IMR-90 (cell line): ENCODE measurements at regions not wholly inside any gene's neighbourhood (a gene's known extent, or its start where the extent isn't known, plus 50 kb on each side); places are given as distances from the start of the nearest gene placed in this dataset.

ENCODE experiments used
- ATAC-seq: fragments of 200-7000 bp; cut with Tn5 transposase; 2 replicates; pipeline ENCODE4 v1.9.1; 2020; ENCODE audit warnings: low read depth, mild to moderate bottlenecking, moderate library complexity
- BruUV-seq: library from RNA; stranded (reverse); fragments of 400-500 nt; replicated peaks from 2 replicates; lab custom pipeline; 2021; lab: Mats Ljungman, UMichigan
- CTCF ChIA-PET: fragments of 300-600 bp; formaldehyde crosslinking; extraction: SDS; loops from one replicate; lab custom pipeline; 2021; ENCODE audit warnings: antibody characterized with exemption; lab: Yijun Ruan, JAX
- POLR2A ChIA-PET: fragments of 300-600 bp; sonication (Branson Sonifier 250); formaldehyde crosslinking; loops from one replicate; lab custom pipeline; 2022; ENCODE audit warnings: antibody characterized with exemption; ENCODE audit not compliant: unreplicated experiment; lab: Charles Lee
- DNase-seq: peaks from one replicate; pipeline ENCODE4 v3.0.0; 2013
- H2AFZ ChIP-seq: replicated peaks from 2 replicates; pipeline ENCODE3; 2013; ENCODE audit warnings: low read length, mild to moderate bottlenecking; ENCODE audit not compliant: poor library complexity
- H2AK5ac ChIP-seq: 2 replicates; pipeline ENCODE4 v1.6.1; 2013; ENCODE audit warnings: low read depth, low read length, inconsistent platforms
- H2AK9ac ChIP-seq: replicated peaks from 2 replicates; pipeline ENCODE3; 2013; ENCODE audit warnings: mild to moderate bottlenecking, low read depth, low read length, moderate library complexity; ENCODE audit not compliant: poor library complexity
- H2BK120ac ChIP-seq: 2 replicates; pipeline ENCODE4 v1.6.1; 2013; ENCODE audit warnings: low read depth, low read length, inconsistent platforms
- H2BK15ac ChIP-seq: 3 replicates; pipeline ENCODE4 v1.6.1; 2013; ENCODE audit warnings: low read depth, low read length, inconsistent platforms
- H2BK20ac ChIP-seq: 2 replicates; pipeline ENCODE4 v1.6.1; 2013; ENCODE audit warnings: low read depth, mild to moderate bottlenecking, inconsistent platforms, low read length, moderate library complexity
- H2BK5ac ChIP-seq: 2 replicates; pipeline ENCODE4 v1.6.1; 2013; ENCODE audit warnings: mild to moderate bottlenecking, low read depth, low read length, inconsistent platforms; ENCODE audit not compliant: poor library complexity, severe bottlenecking
- H3K14ac ChIP-seq: replicated peaks from 2 replicates; pipeline ENCODE4 v1.6.1; 2013; ENCODE audit warnings: low read depth, low read length, inconsistent platforms
- H3K18ac ChIP-seq: 2 replicates; pipeline ENCODE4 v1.6.1; 2013; ENCODE audit warnings: low read depth, low read length, control low read depth
- H3K23ac ChIP-seq: 2 replicates; pipeline ENCODE4 v1.6.1; 2013; ENCODE audit warnings: low read depth, low read length, inconsistent platforms
- H3K27ac ChIP-seq: 2 replicates; pipeline ENCODE4 v1.5.1; 2013; ENCODE audit warnings: mild to moderate bottlenecking, control low read depth, low read length; ENCODE audit not compliant: insufficient read depth
- H3K27me3 ChIP-seq: 2 replicates; pipeline ENCODE4 v1.6.1; 2013; ENCODE audit warnings: low read length; ENCODE audit not compliant: control insufficient read depth, insufficient read depth
- H3K36me3 ChIP-seq: 2 replicates; pipeline ENCODE4 v1.6.1; 2013; ENCODE audit warnings: low read length, mixed read lengths; ENCODE audit not compliant: control insufficient read depth, insufficient read depth
- H3K4ac ChIP-seq: 2 replicates; pipeline ENCODE4 v1.6.1; 2013; ENCODE audit warnings: low read depth, low read length, inconsistent platforms
- H3K4me1 ChIP-seq: 2 replicates; pipeline ENCODE4 v1.6.1; 2013; ENCODE audit warnings: low read length, mixed read lengths; ENCODE audit not compliant: control insufficient read depth, insufficient read depth
- H3K4me2 ChIP-seq: 2 replicates; pipeline ENCODE4 v1.6.1; 2013; ENCODE audit warnings: low read depth, mild to moderate bottlenecking, control low read depth, low read length, moderate library complexity
- H3K4me3 ChIP-seq: 2 replicates; pipeline ENCODE4 v1.5.1; 2013; ENCODE audit warnings: low read depth, mild to moderate bottlenecking, control low read depth, low read length, moderate library complexity; ENCODE audit not compliant: insufficient read depth
- H3K56ac ChIP-seq: 2 replicates; pipeline ENCODE4 v1.6.1; 2013; ENCODE audit warnings: low read length, inconsistent platforms; ENCODE audit not compliant: insufficient read depth; ENCODE audit errors: extremely low read depth
- H3K79me1 ChIP-seq, 2 experiments: 2 replicates each; pipeline ENCODE4 v1.6.1; 2013; ENCODE audit warnings: low read length in 2 of 2, inconsistent platforms in 1 of 2, low read depth in 1 of 2
- H3K9ac ChIP-seq: 2 replicates; pipeline ENCODE4 v1.6.1; 2013; ENCODE audit warnings: low read depth, low read length, control low read depth
- H3K9me1 ChIP-seq: 2 replicates; pipeline ENCODE4 v1.6.1; 2013; ENCODE audit warnings: low read length, inconsistent platforms; ENCODE audit not compliant: insufficient read depth
- H3K9me3 ChIP-seq: 2 replicates; pipeline ENCODE4 v1.6.1; 2013; ENCODE audit warnings: low read length; ENCODE audit not compliant: control insufficient read depth, insufficient read depth
- H4K20me1 ChIP-seq: 2 replicates; pipeline ENCODE4 v1.6.1; 2013; ENCODE audit warnings: low read length, inconsistent platforms; ENCODE audit not compliant: insufficient read depth
- H4K5ac ChIP-seq: 2 replicates; pipeline ENCODE4 v1.6.1; 2013; ENCODE audit warnings: mild to moderate bottlenecking, low read depth, low read length, control low read depth
- H4K8ac ChIP-seq, 2 experiments: 2 replicates each; pipeline ENCODE4 v1.6.1; 2013; ENCODE audit warnings: low read depth in 2 of 2, low read length in 2 of 2, control low read depth in 1 of 2, inconsistent platforms in 1 of 2
- H4K91ac ChIP-seq: 2 replicates; pipeline ENCODE4 v1.6.1; 2013; ENCODE audit warnings: low read depth, low read length, inconsistent platforms; ENCODE audit not compliant: insufficient read depth
- ELK1 ChIP-seq: fragments of 150-350 bp; IDR thresholded peaks from 2 replicates; pipeline ENCODE4 v1.6.1; 2016; ENCODE audit warnings: low read depth, mild to moderate bottlenecking, low read length, moderate library complexity, borderline replicate concordance
- FOS ChIP-seq: fragments of 150-350 bp; IDR thresholded peaks from 2 replicates; pipeline ENCODE4 v1.6.1; 2016; ENCODE audit warnings: low read depth, low read length
- MAFK ChIP-seq: IDR thresholded peaks from 2 replicates; pipeline ENCODE4 v1.6.1; 2012; ENCODE audit warnings: low read depth, low read length, improper control_type of control experiment
- MAZ ChIP-seq: IDR thresholded peaks from 2 replicates; pipeline ENCODE4 v1.6.1; 2012; ENCODE audit warnings: low read depth, mild to moderate bottlenecking, low read length, improper control_type of control experiment, moderate library complexity, borderline replicate concordance
- POLR2A ChIP-seq: IDR thresholded peaks from 2 replicates; pipeline ENCODE4 v1.6.1; 2012; ENCODE audit warnings: mild to moderate bottlenecking, low read depth, low read length
- RAD21 ChIP-seq: IDR thresholded peaks from 2 replicates; pipeline ENCODE4 v1.6.1; 2012; ENCODE audit warnings: low read length, improper control_type of control experiment
- RCOR1 ChIP-seq: IDR thresholded peaks from 2 replicates; pipeline ENCODE4 v1.6.1; 2012; ENCODE audit warnings: mild to moderate bottlenecking, low read length, improper control_type of control experiment; ENCODE audit not compliant: insufficient replicate concordance
- USF2 ChIP-seq: fragments of 150-350 bp; IDR thresholded peaks from 2 replicates; pipeline ENCODE4 v1.6.1; 2017; ENCODE audit warnings: mild to moderate bottlenecking, antibody characterized with exemption, low read length, low read depth
- WGBS, 2 experiments: methylation state at CpG; one replicate each; pipeline versions ENCODE4 v1.1.5 to v1.1.7; 2013; ENCODE audit warnings: missing lambda C conversion rate in 2 of 2; ENCODE audit not compliant: insufficient read length in 1 of 2; ENCODE audit errors: extremely low coverage in 2 of 2; 5-methylcytosine and 5-hydroxymethylcytosine counted together
- dilution Hi-C: fragments of 300-500 bp; cut with HindIII; formaldehyde crosslinking; loops from one replicate; pipeline ENCODE4 v1.14.3; 2018; ENCODE audit warnings: low sequenced_read_pairs; ENCODE audit not compliant: unreplicated experiment
- in situ Hi-C: fragments of 300-500 bp; cut with MboI; formaldehyde crosslinking; loops from 3 replicates; pipeline ENCODE4 v1.14.3; 2019; ENCODE audit warnings: low sequenced_read_pairs, inconsistent platforms, mixed read lengths
- intact Hi-C: fragments of 100-400 bp; cut with micrococcal nuclease; formaldehyde crosslinking; loops from 2 replicates; pipeline ENCODE4 v1.10.0; 2022

- CTCF ChIA-PET = no interaction called here
Measured at GRCh38 chr18:2114289-2114688, 457.0 kb downstream of the METTL4 start.

More at GRCh38 chr18:2114289-2114688, 457.0 kb downstream of the METTL4 start:
- no peak overlapping the region for H4K8ac ChIP-seq
- no peaks in the 10 kb centered on the region for H3K4me1 ChIP-seq
- ATAC-seq (no peak), DNase-seq (no peak)
- H2AFZ ChIP-seq = no peak overlapping the region
- H3K36me3 ChIP-seq = no peaks in the 10 kb centered on the region
- no peak overlapping the region for H2BK5ac ChIP-seq
- no peak overlapping the region for H3K56ac ChIP-seq
- dilution Hi-C loops (no loop called here), intact Hi-C loops (no loop called here), in situ Hi-C loops (no loop called here)
- no peak overlapping the region for H3K4me3 ChIP-seq
- H3K4ac ChIP-seq = no peak overlapping the region
- H3K9ac ChIP-seq = no peak overlapping the region
- no peaks in the 10 kb centered on the region for H4K20me1 ChIP-seq
- TF ChIP-seq RAD21 (no peak), FOS (no peak), RCOR1 (no peak), POLR2A (no peak), MAZ (no peak), ELK1 (no peak), USF2 (no peak), MAFK (no peak)
- H3K4me2 ChIP-seq = no peak overlapping the region
- no peak overlapping the region for H2BK15ac ChIP-seq
- no peak overlapping the region for H4K5ac ChIP-seq
- H2AK9ac ChIP-seq = no peak overlapping the region
- no peaks in the 10 kb centered on the region for H3K9me3 ChIP-seq
- POLR2A ChIA-PET = no interaction called here
- no peak overlapping the region for H4K91ac ChIP-seq
- no peak overlapping the region for H2BK20ac ChIP-seq
- BruUV-seq = no TSS peak
- H3K23ac ChIP-seq = no peak overlapping the region
- no peak overlapping the region for H3K27ac ChIP-seq
- H3K9me1 ChIP-seq = no peaks in the 10 kb centered on the region
- 0% methylated on average over 1 of the region's 2 CpGs; no CpG with 5 or more reads in 1 of the 2 experiments for WGBS, 2 experiments
- H3K18ac ChIP-seq = no peak overlapping the region
- H3K27me3 ChIP-seq = no peaks in the 10 kb centered on the region
- no peaks in the 10 kb centered on the region for H3K79me1 ChIP-seq
- no peak overlapping the region for H2BK120ac ChIP-seq
- H2AK5ac ChIP-seq = no peak overlapping the region
- no peak overlapping the region for H3K14ac ChIP-seq
